ENCODE measurements at regions not wholly inside any gene's neighbourhood (a gene's known extent, or its start where the extent isn't known, plus 50 kb on each side); places are given as distances from the start of the nearest gene placed in this dataset.

DNA sequence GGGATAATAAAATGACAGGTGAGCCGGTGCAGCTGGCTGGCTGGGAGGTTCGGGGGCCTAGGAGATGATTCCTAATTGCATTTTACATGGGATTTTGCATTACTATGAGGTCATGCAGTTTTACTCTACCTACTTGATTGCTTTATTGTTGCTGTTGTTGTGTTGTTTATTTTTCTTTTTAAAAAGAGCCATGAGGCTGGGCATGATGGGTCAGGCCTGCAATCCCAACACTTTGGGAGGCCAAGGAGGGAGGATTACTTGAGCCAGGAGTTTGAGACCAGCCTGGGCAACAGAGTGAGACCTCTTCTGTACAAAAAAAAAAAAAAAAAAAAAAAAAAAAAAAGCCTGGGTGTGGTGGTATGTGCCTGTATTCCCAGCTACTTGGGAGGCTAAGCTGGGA, 104.8 kb downstream of the GJA1 start:
- TF ChIP-seq, protein P1, sequence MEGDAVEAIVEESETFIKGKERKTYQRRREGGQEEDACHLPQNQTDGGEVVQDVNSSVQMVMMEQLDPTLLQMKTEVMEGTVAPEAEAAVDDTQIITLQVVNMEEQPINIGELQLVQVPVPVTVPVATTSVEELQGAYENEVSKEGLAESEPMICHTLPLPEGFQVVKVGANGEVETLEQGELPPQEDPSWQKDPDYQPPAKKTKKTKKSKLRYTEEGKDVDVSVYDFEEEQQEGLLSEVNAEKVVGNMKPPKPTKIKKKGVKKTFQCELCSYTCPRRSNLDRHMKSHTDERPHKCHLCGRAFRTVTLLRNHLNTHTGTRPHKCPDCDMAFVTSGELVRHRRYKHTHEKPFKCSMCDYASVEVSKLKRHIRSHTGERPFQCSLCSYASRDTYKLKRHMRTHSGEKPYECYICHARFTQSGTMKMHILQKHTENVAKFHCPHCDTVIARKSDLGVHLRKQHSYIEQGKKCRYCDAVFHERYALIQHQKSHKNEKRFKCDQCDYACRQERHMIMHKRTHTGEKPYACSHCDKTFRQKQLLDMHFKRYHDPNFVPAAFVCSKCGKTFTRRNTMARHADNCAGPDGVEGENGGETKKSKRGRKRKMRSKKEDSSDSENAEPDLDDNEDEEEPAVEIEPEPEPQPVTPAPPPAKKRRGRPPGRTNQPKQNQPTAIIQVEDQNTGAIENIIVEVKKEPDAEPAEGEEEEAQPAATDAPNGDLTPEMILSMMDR (CRISPR knock-in tag; IDR thresholded peaks at IDR 0.05), result no peak
- TF ChIP-seq NR3C1 (CRISPR knock-in tag; IDR thresholded peaks at IDR 0.05), result no peak
- TF ChIP-seq MAZ (IDR thresholded peaks at IDR 0.05; ENCODE audit: borderline replicate concordance, low read depth, low read length), result no peak
- TF ChIP-seq MAZ (CRISPR knock-in tag; IDR thresholded peaks at IDR 0.05; ENCODE audit: low read depth), result no peak
- no peak for TF ChIP-seq ZNF331 (CRISPR knock-in tag; IDR thresholded peaks at IDR 0.05)
- TF ChIP-seq, protein P2, sequence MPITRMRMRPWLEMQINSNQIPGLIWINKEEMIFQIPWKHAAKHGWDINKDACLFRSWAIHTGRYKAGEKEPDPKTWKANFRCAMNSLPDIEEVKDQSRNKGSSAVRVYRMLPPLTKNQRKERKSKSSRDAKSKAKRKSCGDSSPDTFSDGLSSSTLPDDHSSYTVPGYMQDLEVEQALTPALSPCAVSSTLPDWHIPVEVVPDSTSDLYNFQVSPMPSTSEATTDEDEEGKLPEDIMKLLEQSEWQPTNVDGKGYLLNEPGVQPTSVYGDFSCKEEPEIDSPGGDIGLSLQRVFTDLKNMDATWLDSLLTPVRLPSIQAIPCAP (CRISPR knock-in tag; IDR thresholded peaks at IDR 0.05; ENCODE audit: low read depth), result no peak
- TF ChIP-seq GABPB1 (CRISPR knock-in tag; IDR thresholded peaks at IDR 0.05), result no peak
- TF ChIP-seq ZNF766 (CRISPR knock-in tag; IDR thresholded peaks at IDR 0.05; ENCODE audit: borderline replicate concordance), result no peak
